Upper lobe of left lung (tissue), 6 donors: ENCODE measurements at regions not wholly inside any gene's neighbourhood (a gene's known extent, or its start where the extent isn't known, plus 50 kb on each side); places are given as distances from the start of the nearest gene placed in this dataset.

ENCODE experiments used
- ATAC-seq, 2 donors: fragments of 200-7000 bp; cut with Tn5 transposase; one replicate each; pipeline ENCODE4 v1.9.1; 2022; ENCODE audit warnings: mild to moderate bottlenecking in 2 of 2, moderate library complexity in 2 of 2; ENCODE audit not compliant: low FRiP score in 2 of 2
- DNase-seq, 2 donors: peaks; one replicate each; pipeline ENCODE4 v3.0.0-alpha.2; 2019 to 2020
- H3K27ac ChIP-seq, 4 donors: fragments of 200-600 bp; sonication (generic); one replicate each; pipeline ENCODE4 v1.5.1; 2016 to 2019
- H3K27me3 ChIP-seq, 4 donors: fragments of 200-600 bp; sonication (generic); one replicate each; pipeline ENCODE4 v1.5.1; 2017 to 2019
- H3K36me3 ChIP-seq, 4 donors: fragments of 200-600 bp; sonication (generic); one replicate each; pipeline ENCODE4 v1.5.1; 2016 to 2019
- H3K4me1 ChIP-seq, 4 donors: fragments of 200-600 bp; sonication (generic); one replicate each; pipeline ENCODE4 v1.5.1; 2018 to 2019
- H3K4me3 ChIP-seq, 4 donors: fragments of 200-600 bp; sonication (generic); one replicate each; pipeline ENCODE4 v1.5.1; 2017 to 2019; ENCODE audit warnings: mild to moderate bottlenecking in 2 of 4, moderate library complexity in 1 of 4
- H3K9me3 ChIP-seq, 4 donors: fragments of 200-600 bp; sonication (generic); one replicate each; pipeline ENCODE4 v1.5.1; 2018 to 2019
- EP300 ChIP-seq, 4 donors: sonication (generic); formaldehyde crosslinking; IDR thresholded peaks; one replicate each; pipeline ENCODE4 v1.5.1; 2017; ENCODE audit warnings: antibody characterized with exemption in 4 of 4, control low read depth in 2 of 4
- POLR2A ChIP-seq, 4 donors: fragments of 450-650 bp; IDR thresholded peaks; one replicate each; pipeline ENCODE4 v1.5.1; 2016 to 2017; ENCODE audit warnings: antibody characterized with exemption in 4 of 4, mild to moderate bottlenecking in 2 of 4
- POLR2AphosphoS5 ChIP-seq, 2 donors: sonication (generic); formaldehyde crosslinking; IDR thresholded peaks; one replicate each; pipeline ENCODE4 v1.5.1; 2017; ENCODE audit warnings: antibody characterized with exemption in 2 of 2
- WGBS, 2 donors: methylation state at CpG; one replicate each; pipeline ENCODE4 v1.1.5; 2017 to 2018; 5-methylcytosine and 5-hydroxymethylcytosine counted together
- TF ChIP-seq, protein P1 (sequence below), 6 experiments: fragments of 450-650 bp in 4 of 6; fragments of 200-600 bp in 2 of 6; sonication (generic) in 2 of 6; IDR thresholded peaks; one replicate each; pipeline ENCODE4 v1.5.1; 2016 to 2019; ENCODE audit warnings: antibody characterized with exemption in 6 of 6
- donor health status: DM: no; HTN: no; CAD: no; lungs with moderate emphysema.
- donor health status: DM: no; HTN: yes; CAD: no; lungs with severe emphysema.

DNA sequence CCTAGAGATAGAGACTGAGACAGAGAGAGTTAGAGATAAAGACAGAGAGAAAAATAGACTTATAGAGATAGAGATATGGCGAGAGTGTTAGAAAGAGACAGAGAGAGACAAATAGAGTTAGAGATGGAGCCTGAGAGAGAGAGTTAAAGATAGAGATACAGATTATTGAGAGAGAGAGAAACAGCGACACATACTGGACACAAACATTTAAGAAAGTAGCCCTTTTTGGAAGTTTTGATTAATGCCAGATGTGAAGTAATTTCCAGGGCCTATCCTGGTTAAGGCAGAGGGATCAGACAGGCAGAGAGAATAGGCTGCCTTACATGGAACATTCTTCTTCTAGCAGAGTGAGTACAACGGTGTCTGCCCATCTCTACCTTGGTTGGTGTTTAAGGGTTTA lies 311.6 kb upstream of the CDH7 start:
- H3K36me3 ChIP-seq = no peaks in the 10 kb centered on the region
- no peak for TF ChIP-seq POLR2AphosphoS5 (IDR thresholded peaks at IDR 0.05)
- TF ChIP-seq EP300 (IDR thresholded peaks at IDR 0.05) = no peak
- no peak for TF ChIP-seq POLR2A (IDR thresholded peaks at IDR 0.05)
- TF ChIP-seq, protein P1, sequence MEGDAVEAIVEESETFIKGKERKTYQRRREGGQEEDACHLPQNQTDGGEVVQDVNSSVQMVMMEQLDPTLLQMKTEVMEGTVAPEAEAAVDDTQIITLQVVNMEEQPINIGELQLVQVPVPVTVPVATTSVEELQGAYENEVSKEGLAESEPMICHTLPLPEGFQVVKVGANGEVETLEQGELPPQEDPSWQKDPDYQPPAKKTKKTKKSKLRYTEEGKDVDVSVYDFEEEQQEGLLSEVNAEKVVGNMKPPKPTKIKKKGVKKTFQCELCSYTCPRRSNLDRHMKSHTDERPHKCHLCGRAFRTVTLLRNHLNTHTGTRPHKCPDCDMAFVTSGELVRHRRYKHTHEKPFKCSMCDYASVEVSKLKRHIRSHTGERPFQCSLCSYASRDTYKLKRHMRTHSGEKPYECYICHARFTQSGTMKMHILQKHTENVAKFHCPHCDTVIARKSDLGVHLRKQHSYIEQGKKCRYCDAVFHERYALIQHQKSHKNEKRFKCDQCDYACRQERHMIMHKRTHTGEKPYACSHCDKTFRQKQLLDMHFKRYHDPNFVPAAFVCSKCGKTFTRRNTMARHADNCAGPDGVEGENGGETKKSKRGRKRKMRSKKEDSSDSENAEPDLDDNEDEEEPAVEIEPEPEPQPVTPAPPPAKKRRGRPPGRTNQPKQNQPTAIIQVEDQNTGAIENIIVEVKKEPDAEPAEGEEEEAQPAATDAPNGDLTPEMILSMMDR (IDR thresholded peaks at IDR 0.05) = no peak
- ATAC-seq (no peak), DNase-seq (no peak)
- WGBS, 2 donors = 54 to 61% methylated on average over 3 of the region's 3 CpGs
- H3K4me1 ChIP-seq = no peaks in the 10 kb centered on the region
- no peaks in the 10 kb centered on the region for H3K27me3 ChIP-seq
- H3K9me3 ChIP-seq = no peaks in the 10 kb centered on the region
- H3K4me3 ChIP-seq = no peak overlapping the region
- no peak overlapping the region for H3K27ac ChIP-seq

DNA sequence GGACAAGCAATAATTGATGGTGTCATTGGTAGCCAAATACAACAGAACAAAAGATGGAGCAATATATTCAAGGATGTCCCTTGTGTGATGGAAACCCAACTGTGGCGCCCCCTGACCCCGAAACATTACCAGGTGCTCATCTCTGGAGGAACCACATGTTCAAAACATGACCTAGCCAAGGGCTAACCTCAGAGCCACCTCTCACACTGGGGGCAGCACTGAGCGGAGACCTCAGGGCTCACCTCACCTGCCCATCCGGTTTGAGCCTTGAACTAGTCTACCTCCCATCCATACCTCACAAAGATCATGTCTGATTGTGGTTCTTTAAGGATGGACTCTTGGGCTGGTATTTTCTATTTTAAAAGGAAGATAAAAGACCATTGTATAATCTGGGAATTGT lies 314.4 kb upstream of the CDH7 start:
- TF ChIP-seq POLR2AphosphoS5 (IDR thresholded peaks at IDR 0.05) (no peak), EP300 (IDR thresholded peaks at IDR 0.05) (no peak), POLR2A (IDR thresholded peaks at IDR 0.05) (no peak)
- TF ChIP-seq, protein P1 (IDR thresholded peaks at IDR 0.05) = no peak

DNA sequence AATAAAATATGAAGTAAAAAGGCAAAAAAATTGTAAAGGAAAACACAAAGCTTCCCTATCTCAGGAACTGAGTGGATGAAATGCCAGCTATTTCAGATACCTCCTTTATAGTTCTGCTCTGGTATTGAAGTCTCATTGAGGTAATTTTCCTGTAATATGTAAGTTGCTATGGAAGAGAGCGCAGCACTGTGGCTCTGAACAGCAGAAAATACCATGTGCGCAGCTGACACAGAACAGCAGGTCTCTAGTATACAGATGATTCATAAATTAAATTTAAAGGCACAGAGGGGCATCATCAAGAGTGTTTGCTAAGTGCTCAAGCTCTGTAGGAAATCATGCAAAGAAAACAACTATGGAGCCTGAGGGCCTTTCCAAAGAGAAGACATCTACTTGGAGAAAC lies 315.3 kb upstream of the CDH7 start:
- no peaks in the 10 kb centered on the region for H3K36me3 ChIP-seq
- no peak overlapping the region for H3K27ac ChIP-seq
- H3K4me3 ChIP-seq = no peak overlapping the region
- H3K27me3 ChIP-seq = no peaks in the 10 kb centered on the region
- no peaks in the 10 kb centered on the region for H3K9me3 ChIP-seq
- H3K4me1 ChIP-seq = no peaks in the 10 kb centered on the region
- TF ChIP-seq, protein P1 (IDR thresholded peaks at IDR 0.05) = no peak
- TF ChIP-seq POLR2AphosphoS5 (IDR thresholded peaks at IDR 0.05) (no peak), EP300 (IDR thresholded peaks at IDR 0.05) (no peak), POLR2A (IDR thresholded peaks at IDR 0.05) (no peak)
- ATAC-seq (no peak), DNase-seq (no peak)
- 87 to 95% methylated on average over 2 of the region's 2 CpGs for WGBS, 2 donors

More for the DNA sequence above, 314.4 kb upstream of the CDH7 start:
- Histone ChIP-seq H3K36me3 (no peaks in the 10 kb centered on the region), H3K27me3 (no peaks in the 10 kb centered on the region), H3K4me3 (no peak overlapping the region), H3K4me1 (no peaks in the 10 kb centered on the region), H3K9me3 (no peaks in the 10 kb centered on the region), H3K27ac (no peak overlapping the region)
- no peak for DNase-seq
- ATAC-seq = no peak
- WGBS, 2 donors = 83 to 96% methylated on average over 4 of the region's 4 CpGs

- DNase-seq (no peak), ATAC-seq (no peak)
- no peak for TF ChIP-seq POLR2A (IDR thresholded peaks at IDR 0.05)
- TF ChIP-seq, protein P1 (IDR thresholded peaks at IDR 0.05) = no peak
- no peak for TF ChIP-seq POLR2AphosphoS5 (IDR thresholded peaks at IDR 0.05)
- TF ChIP-seq EP300 (IDR thresholded peaks at IDR 0.05) = no peak
- WGBS, 2 donors = 80 to 88% methylated on average over 4 of the region's 4 CpGs
- H3K27me3 ChIP-seq = no peaks in the 10 kb centered on the region
- H3K36me3 ChIP-seq = no peaks in the 10 kb centered on the region
- H3K9me3 ChIP-seq = no peaks in the 10 kb centered on the region
- no peak overlapping the region for H3K27ac ChIP-seq
- H3K4me1 ChIP-seq = no peaks in the 10 kb centered on the region
- H3K4me3 ChIP-seq = no peak overlapping the region
Observed at GRCh38 chr18:65429601-65430000, 321.2 kb upstream of the CDH7 start.

GRCh38 chr18:65425366-65425765 lies 325.4 kb upstream of the CDH7 start:
- no peak overlapping the region for H3K4me3 ChIP-seq
- TF ChIP-seq, protein P1 (IDR thresholded peaks at IDR 0.05) = no peak
- no peak for TF ChIP-seq EP300 (IDR thresholded peaks at IDR 0.05)
- no peak for TF ChIP-seq POLR2AphosphoS5 (IDR thresholded peaks at IDR 0.05)
- no peak for TF ChIP-seq POLR2A (IDR thresholded peaks at IDR 0.05)
- H3K4me1 ChIP-seq = no peaks in the 10 kb centered on the region
- WGBS, 2 donors = 51 to 70% methylated on average over 3 of the region's 3 CpGs
- no peak for ATAC-seq
- no peaks in the 10 kb centered on the region for H3K36me3 ChIP-seq
- H3K27me3 ChIP-seq = no peaks in the 10 kb centered on the region
- no peak overlapping the region for H3K27ac ChIP-seq
- H3K9me3 ChIP-seq = no peaks in the 10 kb centered on the region
- DNase-seq = no peak
